Natural killer cell treated with Interleukin-12 subunit alpha and Interleukin-12 subunit beta and Interleukin-15 and Interleukin-18, amount 100 ng/mL, for 72 hours (primary cell): ENCODE measurements at regions not wholly inside any gene's neighbourhood (a gene's known extent, or its start where the extent isn't known, plus 50 kb on each side); places are given as distances from the start of the nearest gene placed in this dataset.

Experiments
- ATAC-seq, 2 donors: fragments of 150-1000 bp; cut with Tn5 transposase in 1 of 2; sonication (Bioruptor Pico), chemical (Tn5 transposase) in 1 of 2; 2 replicates each; pipeline ENCODE4 v1.10.0; 2021
- DNase-seq: peaks from one replicate; pipeline ENCODE4 v3.0.0; 2022; ENCODE audit warnings: low spot score
- H3K27ac Mint-ChIP-seq, 2 donors: 1 replicate in 1 of 2; 2 replicates in 1 of 2; pipeline ENCODE4 v1.8.0; 2022; ENCODE audit warnings: mixed read lengths in 2 of 2, mild to moderate bottlenecking in 1 of 2, moderate library complexity in 1 of 2
- H3K27me3 Mint-ChIP-seq, 2 donors: 1 replicate in 1 of 2; 2 replicates in 1 of 2; pipeline ENCODE4 v1.8.0; 2022; ENCODE audit warnings: mixed read lengths in 2 of 2
- H3K36me3 Mint-ChIP-seq: one replicate; pipeline ENCODE4 v1.8.0; 2022; ENCODE audit warnings: mixed read lengths
- H3K4me1 Mint-ChIP-seq, 2 donors: 1 replicate in 1 of 2; 2 replicates in 1 of 2; pipeline ENCODE4 v1.8.0; 2022; ENCODE audit warnings: low read depth in 2 of 2, mixed read lengths in 2 of 2, mild to moderate bottlenecking in 1 of 2
- H3K4me3 Mint-ChIP-seq: one replicate; pipeline ENCODE4 v1.8.0; 2022; ENCODE audit warnings: mixed read lengths
- H3K9me3 Mint-ChIP-seq: 2 replicates; pipeline ENCODE4 v1.8.0; 2022; ENCODE audit warnings: mixed read lengths

DNA sequence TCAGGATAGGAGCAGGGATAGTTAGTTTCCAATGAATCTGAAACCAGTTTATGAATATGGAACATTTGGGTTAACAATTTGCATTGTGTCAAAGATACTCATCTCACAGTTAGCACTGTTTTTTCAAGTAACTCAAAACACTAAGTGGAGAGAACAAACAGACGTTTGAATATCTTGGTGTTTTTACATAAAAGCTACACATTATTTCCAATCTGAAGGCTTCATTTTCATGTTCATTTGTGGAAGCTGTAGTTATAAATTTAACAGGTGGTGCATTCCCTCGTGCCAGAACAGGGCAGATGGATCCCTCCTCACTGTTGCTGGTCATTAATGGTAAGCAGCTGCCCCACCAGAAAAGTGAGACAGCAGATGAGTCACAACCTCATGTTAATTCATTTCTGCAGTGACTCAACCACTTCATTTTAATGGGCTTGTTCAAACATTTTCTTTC is 286.9 kb downstream of the TMX3 start:
- no peak overlapping the region for H3K27ac Mint-ChIP-seq
- no peak for DNase-seq
- peaks cover 3% of the 10 kb centered on the region for H3K9me3 Mint-ChIP-seq
- H3K36me3 Mint-ChIP-seq = no peaks in the 10 kb centered on the region
- no peak for ATAC-seq
- no peaks in the 10 kb centered on the region for H3K27me3 Mint-ChIP-seq
- no peak overlapping the region for H3K4me3 Mint-ChIP-seq
- H3K4me1 Mint-ChIP-seq = no peaks in the 10 kb centered on the region

DNA sequence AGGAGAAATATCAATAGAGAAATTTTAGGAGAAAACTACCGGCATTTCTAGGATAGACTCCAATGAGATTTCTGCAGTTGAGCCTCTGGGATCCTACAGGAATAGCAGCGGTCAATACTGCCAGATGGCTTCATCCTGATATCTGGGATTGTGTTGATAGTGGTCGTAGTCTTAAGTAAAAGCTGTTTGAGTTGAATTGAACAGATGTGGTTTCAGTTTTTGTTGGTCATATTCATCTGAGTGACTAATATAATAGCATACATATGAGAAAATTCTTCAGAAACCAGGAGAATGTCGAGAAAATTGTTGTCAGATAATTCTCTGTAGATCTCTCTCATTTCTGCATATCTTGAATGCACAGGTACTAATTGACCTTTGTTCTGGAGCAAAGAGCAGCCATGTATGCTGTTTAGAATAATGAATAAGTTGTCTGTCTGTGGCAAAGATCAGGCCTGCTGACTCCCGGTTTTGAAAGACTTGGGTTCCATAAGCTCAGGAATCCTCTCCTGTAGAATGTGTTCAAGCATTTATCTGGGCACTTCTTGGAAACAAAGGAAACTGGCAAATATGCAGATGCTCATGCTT is 288.1 kb downstream of the TMX3 start:
- Mint-ChIP-seq H3K27ac (no peak overlapping the region), H3K4me1 (no peaks in the 10 kb centered on the region), H3K27me3 (no peaks in the 10 kb centered on the region), H3K36me3 (no peaks in the 10 kb centered on the region), H3K9me3 (peaks cover 3% of the 10 kb centered on the region), H3K4me3 (no peak overlapping the region)
- ATAC-seq = no peak
- DNase-seq = no peak

DNA sequence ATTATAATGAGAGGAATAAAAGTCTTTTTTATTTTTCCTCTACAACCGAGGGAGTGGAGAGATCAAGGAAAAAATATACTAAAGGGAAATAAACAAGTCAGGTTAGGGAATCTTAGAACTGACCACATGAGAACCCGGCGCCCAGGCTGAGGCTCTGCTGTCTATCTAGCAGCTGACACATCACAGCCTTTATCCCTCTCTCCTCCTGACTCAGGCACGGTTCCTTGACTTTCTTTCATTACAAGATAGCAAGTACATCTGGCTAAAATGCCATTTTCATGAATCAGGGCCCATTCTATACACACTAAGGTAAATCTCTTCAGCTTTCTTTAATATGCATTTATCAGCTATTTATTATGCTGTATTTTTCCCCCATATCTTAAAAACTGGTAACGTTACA is 296.0 kb downstream of the TMX3 start:
- DNase-seq (no peak), ATAC-seq (no peak)
- no peaks in the 10 kb centered on the region for H3K36me3 Mint-ChIP-seq
- no peaks in the 10 kb centered on the region for H3K4me1 Mint-ChIP-seq
- no peak overlapping the region for H3K4me3 Mint-ChIP-seq
- H3K9me3 Mint-ChIP-seq = no peaks in the 10 kb centered on the region
- no peak overlapping the region for H3K27ac Mint-ChIP-seq
- no peaks in the 10 kb centered on the region for H3K27me3 Mint-ChIP-seq

DNA sequence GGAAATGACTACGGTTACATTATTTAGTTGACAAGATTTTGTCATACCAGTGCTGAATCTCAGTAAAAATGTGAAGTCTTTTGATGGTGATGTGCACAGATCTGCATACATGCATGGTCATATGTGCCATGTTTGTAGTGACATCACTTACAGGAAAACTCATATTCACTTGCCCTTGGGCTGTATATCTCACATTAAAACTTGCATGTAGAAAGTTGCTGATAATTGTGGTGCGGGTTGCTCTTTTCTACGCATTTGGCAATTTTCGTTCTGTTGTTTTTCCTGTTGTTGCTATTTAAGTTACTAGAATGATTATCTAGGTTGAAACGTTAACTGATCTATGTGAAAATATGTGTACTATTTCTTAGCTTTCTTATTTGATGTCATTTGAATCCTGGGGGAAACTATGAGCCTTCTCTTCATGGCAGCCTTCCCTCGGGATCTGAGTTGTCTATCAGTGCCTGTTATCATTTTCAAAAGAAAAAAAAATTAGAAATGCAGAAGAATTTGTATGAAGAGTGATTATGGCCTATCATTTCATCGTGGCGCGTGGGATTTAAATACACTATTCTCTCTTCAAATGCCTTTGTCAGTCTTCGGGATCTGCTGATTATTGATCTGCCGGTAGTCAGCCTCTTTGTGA is 296.6 kb downstream of the TMX3 start:
- Mint-ChIP-seq H3K27me3 (no peaks in the 10 kb centered on the region), H3K9me3 (no peaks in the 10 kb centered on the region), H3K36me3 (no peaks in the 10 kb centered on the region), H3K27ac (no peak overlapping the region), H3K4me1 (no peaks in the 10 kb centered on the region), H3K4me3 (no peak overlapping the region)
- DNase-seq (no peak), ATAC-seq (no peak)

DNA sequence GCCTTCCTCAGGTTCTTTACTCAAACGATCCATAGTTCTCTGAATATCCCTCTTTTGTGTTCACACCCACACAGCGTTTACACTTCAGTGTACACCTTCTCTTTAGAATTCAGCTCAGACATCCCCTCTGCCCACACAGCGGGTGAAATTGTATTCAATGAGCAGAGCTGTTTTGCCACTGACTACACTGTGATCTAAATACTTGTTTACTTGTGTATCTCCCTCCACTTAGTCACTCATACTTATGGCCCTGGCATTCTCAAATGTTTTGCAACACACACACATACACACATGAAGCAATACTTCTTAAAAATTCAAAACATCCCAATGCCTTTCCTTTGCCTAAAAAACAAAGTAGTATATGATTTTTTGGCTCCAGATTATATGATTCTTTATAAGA is 297.1 kb downstream of the TMX3 start:
- no peak overlapping the region for H3K27ac Mint-ChIP-seq
- H3K36me3 Mint-ChIP-seq = no peaks in the 10 kb centered on the region
- DNase-seq (no peak), ATAC-seq (no peak)
- H3K4me1 Mint-ChIP-seq = no peaks in the 10 kb centered on the region
- H3K4me3 Mint-ChIP-seq = no peak overlapping the region
- no peaks in the 10 kb centered on the region for H3K9me3 Mint-ChIP-seq
- H3K27me3 Mint-ChIP-seq = no peaks in the 10 kb centered on the region

DNA sequence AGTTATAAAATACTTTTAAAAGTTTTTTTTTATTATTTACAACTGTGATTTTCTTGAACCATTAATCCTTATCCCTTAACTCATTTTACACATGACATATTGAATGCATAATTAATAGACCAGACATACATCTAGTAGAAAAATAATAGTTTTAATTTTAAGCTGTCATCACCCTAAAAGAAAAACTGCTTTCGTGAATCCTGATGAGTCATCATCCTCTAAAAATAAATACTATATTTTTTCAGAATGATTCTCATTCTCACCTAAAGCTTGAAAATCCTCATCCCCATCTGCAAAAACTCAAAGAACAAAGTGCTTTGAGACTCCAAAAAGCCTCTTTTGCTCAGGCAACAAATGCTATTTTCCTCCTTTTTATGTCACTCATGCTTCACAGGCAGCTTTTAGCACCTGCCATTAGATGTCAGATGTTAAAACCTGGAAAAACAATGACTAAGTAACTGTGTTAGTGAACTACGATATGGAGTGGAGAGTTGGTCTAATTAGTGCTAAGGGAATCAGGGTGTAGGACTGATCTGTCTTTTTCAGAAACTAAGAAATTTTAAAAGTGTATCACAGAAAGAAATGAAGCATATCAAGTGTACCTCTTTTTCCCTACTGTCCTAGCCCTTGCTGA is 297.6 kb downstream of the TMX3 start:
- no peaks in the 10 kb centered on the region for H3K27me3 Mint-ChIP-seq
- no peaks in the 10 kb centered on the region for H3K9me3 Mint-ChIP-seq
- no peaks in the 10 kb centered on the region for H3K36me3 Mint-ChIP-seq
- no peaks in the 10 kb centered on the region for H3K4me1 Mint-ChIP-seq
- H3K27ac Mint-ChIP-seq = no peak overlapping the region
- DNase-seq (no peak), ATAC-seq (no peak)
- H3K4me3 Mint-ChIP-seq = no peak overlapping the region

DNA sequence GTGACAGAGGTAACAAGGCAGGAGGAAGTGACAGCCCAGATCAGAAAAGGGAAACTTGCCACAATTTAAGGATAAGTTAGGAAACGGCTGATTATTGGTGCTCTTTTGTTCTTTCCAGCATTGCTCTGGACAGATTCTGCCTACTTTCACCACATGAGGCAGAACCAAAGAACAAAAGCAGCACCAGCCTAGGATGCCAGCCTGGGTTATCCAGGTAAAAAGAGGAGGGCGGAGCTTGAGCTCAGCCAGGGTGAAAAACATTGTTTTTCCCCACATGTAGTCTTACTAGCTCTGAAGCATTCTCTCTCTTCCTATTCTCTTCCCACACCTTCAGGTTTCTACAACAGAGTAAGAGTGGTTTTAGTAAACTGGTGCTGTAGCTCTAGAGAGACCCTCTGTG is 300.5 kb downstream of the TMX3 start:
- Mint-ChIP-seq H3K4me3 (no peak overlapping the region), H3K27me3 (no peaks in the 10 kb centered on the region), H3K9me3 (no peaks in the 10 kb centered on the region), H3K27ac (no peak overlapping the region), H3K4me1 (no peaks in the 10 kb centered on the region), H3K36me3 (no peaks in the 10 kb centered on the region)
- DNase-seq = no peak
- no peak for ATAC-seq

DNA sequence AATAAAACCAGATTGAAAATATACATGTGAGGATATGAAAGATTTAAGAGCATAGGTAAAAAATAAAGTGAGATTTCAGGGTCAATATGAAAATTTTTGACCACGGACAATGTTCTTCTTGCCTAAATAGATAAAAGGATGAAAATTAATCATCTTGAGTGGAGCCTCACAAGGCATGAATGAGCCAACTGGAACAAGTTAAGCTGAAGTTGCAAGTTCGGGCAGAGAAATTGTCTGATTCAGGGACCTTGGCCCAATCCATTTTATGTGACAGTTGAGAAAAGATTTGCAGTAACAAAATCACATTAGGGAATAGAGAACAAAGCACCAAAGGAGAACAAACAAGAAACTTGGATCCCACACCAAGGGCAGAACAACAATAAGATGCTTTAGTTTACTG is 305.3 kb downstream of the TMX3 start:
- peaks cover 6% of the 10 kb centered on the region for H3K36me3 Mint-ChIP-seq
- H3K4me3 Mint-ChIP-seq = no peak overlapping the region
- H3K9me3 Mint-ChIP-seq = peaks cover 10% of the 10 kb centered on the region
- no peak overlapping the region for H3K27ac Mint-ChIP-seq
- DNase-seq (no peak), ATAC-seq (no peak)
- no peaks in the 10 kb centered on the region for H3K4me1 Mint-ChIP-seq
- no peaks in the 10 kb centered on the region for H3K27me3 Mint-ChIP-seq

DNA sequence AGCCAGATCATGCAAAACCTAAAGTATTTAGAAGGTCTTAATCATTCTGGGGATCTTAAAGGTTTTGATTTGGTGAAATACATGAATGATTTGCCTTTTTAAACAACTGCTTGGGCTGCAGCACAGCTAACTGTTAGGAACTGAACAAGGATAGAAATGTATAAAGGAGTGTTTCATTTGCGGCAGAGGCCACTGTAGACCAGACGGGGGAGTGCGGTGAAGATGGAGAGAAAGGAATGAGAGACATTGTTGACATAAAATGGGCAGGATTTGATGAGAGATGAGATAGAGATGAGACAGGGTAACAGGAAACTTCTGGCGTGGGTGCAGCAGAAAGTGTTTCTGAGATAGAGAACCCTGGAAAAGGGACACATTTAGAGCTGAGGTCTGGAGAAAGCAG is 308.1 kb downstream of the TMX3 start:
- H3K9me3 Mint-ChIP-seq = peaks cover 10% of the 10 kb centered on the region
- no peak overlapping the region for H3K27ac Mint-ChIP-seq
- H3K27me3 Mint-ChIP-seq = no peaks in the 10 kb centered on the region
- no peak overlapping the region for H3K4me3 Mint-ChIP-seq
- no peaks in the 10 kb centered on the region for H3K4me1 Mint-ChIP-seq
- ATAC-seq = no peak
- DNase-seq = no peak
- H3K36me3 Mint-ChIP-seq = peaks cover 6% of the 10 kb centered on the region

DNA sequence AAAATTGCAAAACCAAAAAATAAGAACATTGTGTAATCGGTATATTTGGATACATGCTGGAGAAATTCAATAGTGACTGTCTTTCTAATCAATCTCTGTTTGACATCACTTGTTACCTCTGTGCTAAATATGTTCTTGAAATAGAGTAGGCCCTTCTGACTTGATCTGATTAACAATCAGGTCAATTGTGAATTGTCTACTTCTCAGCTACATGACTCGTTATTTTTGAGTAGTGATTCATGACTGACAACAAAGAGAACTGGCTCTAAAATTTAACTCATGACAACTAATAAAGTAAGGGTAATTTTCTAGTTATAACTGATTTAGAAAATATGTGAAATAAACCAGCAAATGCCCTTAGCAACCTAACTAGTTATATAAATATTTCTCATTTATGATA is 312.1 kb downstream of the TMX3 start:
- no peak overlapping the region for H3K27ac Mint-ChIP-seq
- H3K4me3 Mint-ChIP-seq = no peak overlapping the region
- peaks cover 6% of the 10 kb centered on the region for H3K36me3 Mint-ChIP-seq
- DNase-seq (no peak), ATAC-seq (no peak)
- H3K27me3 Mint-ChIP-seq = no peaks in the 10 kb centered on the region
- H3K4me1 Mint-ChIP-seq = no peaks in the 10 kb centered on the region
- H3K9me3 Mint-ChIP-seq = peaks cover 14% of the 10 kb centered on the region

DNA sequence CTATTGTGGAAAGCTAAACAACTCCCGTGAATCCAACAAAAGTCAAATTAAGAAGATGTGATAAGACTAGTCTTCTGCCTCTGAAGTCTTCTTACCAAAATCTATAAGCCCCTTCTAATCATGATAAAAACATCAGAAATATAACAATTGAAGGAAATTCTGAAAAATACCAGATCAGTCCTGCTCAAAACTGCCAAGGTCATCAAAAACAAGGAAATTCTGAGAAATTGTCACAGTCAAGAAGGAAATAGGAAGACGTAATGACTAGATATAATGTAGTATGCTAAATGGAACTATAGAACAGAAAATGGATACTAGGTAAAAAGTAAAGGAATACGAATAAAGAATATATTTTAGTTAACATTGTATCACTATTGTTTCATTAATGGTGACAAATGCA is 314.0 kb downstream of the TMX3 start:
- Mint-ChIP-seq H3K9me3 (peaks cover 12% of the 10 kb centered on the region), H3K4me1 (no peaks in the 10 kb centered on the region), H3K4me3 (no peak overlapping the region), H3K36me3 (no peaks in the 10 kb centered on the region), H3K27me3 (no peaks in the 10 kb centered on the region), H3K27ac (no peak overlapping the region)
- DNase-seq (no peak), ATAC-seq (no peak)

DNA sequence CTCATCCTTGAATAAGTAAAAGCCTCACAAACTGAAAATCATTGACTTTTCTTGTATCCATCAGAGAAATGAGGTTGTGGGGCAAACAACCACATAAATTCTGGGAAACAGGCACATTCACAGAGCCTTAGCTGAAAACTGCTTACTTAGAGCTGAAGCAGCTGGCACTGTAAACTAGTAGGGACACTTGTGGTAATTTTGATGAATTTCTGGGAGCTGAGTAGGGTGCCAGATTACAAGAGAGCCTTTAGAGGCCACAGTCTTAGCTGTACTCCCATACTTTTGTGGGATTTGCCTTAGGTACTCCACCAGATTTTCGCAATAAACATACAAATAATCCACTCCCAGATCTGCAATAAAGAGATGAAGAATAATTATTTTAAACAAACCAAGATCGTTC is 315.2 kb downstream of the TMX3 start:
- Mint-ChIP-seq H3K27ac (no peak overlapping the region), H3K9me3 (peaks cover 9% of the 10 kb centered on the region), H3K4me3 (no peak overlapping the region), H3K36me3 (no peaks in the 10 kb centered on the region), H3K27me3 (no peaks in the 10 kb centered on the region), H3K4me1 (no peaks in the 10 kb centered on the region)
- DNase-seq = no peak
- no peak for ATAC-seq

DNA sequence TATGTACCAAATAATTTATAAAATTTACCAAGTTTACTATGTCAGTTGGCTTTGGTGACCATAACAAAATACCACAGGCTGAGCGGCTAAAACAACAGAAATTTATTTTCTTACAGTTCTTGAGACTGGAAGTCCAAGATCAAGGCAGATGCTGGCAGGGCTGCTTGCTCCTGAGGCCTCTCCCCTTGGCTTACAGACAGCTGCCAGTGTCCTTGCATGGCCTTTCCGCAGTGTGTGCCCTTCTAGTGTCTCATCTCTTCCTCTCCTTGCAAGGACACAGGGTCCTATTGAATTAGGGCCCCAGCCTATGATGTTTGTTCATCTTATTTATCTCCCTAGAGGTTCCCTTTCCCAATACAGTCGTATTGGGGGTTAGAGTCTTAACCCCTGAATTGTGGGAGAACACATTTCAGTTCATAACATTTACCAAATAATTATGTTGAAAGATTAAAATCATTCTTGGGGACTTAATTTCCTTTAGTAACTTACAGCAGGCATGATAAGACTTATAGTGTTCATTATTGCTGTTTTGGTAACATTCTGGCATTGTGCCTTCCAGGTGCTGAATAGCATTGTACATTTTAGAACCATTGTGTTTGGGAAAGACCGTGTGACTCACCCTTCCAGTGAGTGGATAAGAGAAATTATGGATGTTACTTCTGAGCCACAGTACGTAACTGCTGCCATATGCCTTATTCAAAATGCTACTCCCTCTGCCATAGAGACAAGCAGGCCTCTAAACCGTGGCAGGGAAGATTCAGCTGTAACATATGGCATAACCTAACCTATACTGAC is 317.5 kb downstream of the TMX3 start:
- no peaks in the 10 kb centered on the region for H3K27me3 Mint-ChIP-seq
- ATAC-seq = no peak
- H3K27ac Mint-ChIP-seq = no peak overlapping the region
- no peaks in the 10 kb centered on the region for H3K4me1 Mint-ChIP-seq
- H3K4me3 Mint-ChIP-seq = no peak overlapping the region
- DNase-seq = no peak
- H3K36me3 Mint-ChIP-seq = no peaks in the 10 kb centered on the region
- peaks cover 9% of the 10 kb centered on the region for H3K9me3 Mint-ChIP-seq

DNA sequence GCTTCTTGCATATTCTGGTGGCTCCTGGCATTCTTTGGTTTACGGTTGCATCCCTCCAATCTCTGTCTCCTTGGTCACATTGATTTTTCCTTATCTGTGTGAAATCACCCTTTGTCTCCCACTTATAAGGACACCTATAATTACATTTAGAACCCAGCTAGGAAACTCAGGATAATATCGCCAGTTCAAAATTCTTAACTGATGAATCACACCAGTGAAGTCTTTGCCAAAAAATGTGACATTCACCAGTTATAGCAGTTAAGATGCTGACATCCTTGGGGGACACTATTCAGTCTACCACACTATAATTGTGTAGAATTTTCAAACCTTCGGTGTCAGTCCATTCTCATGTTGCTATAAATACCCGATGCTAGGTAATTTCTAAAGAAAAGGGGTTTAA is 320.2 kb downstream of the TMX3 start:
- Mint-ChIP-seq H3K27ac (no peak overlapping the region), H3K4me1 (no peaks in the 10 kb centered on the region), H3K36me3 (no peaks in the 10 kb centered on the region), H3K4me3 (no peak overlapping the region), H3K9me3 (peaks cover 15% of the 10 kb centered on the region), H3K27me3 (no peaks in the 10 kb centered on the region)
- DNase-seq (no peak), ATAC-seq (no peak)
